Stimulated activated CD4-positive, alpha-beta T cell treated with anti-CD3 and anti-CD28 coated beads, Interleukin-2, amount 100 ng/mL, for 48 hours (primary cell): ENCODE measurements at regions not wholly inside any gene's neighbourhood (a gene's known extent, or its start where the extent isn't known, plus 50 kb on each side); places are given as distances from the start of the nearest gene placed in this dataset.

ENCODE experiments used
- DNase-seq, 2 donors: peaks; one replicate each; pipeline ENCODE4 v3.0.0-alpha.2; 2020

GRCh38 chr1:81467383-81467782 is 333.4 kb upstream of the ADGRL2 start:
- no peak for DNase-seq

GRCh38 chr1:81466961-81467360 is 333.8 kb upstream of the ADGRL2 start:
- no peak for DNase-seq

- DNase-seq = no peak
Observed at GRCh38 chr1:81463936-81464837, 336.5 kb upstream of the ADGRL2 start.

GRCh38 chr1:81459043-81459442 is 341.7 kb upstream of the ADGRL2 start:
- no peak for DNase-seq

DNA sequence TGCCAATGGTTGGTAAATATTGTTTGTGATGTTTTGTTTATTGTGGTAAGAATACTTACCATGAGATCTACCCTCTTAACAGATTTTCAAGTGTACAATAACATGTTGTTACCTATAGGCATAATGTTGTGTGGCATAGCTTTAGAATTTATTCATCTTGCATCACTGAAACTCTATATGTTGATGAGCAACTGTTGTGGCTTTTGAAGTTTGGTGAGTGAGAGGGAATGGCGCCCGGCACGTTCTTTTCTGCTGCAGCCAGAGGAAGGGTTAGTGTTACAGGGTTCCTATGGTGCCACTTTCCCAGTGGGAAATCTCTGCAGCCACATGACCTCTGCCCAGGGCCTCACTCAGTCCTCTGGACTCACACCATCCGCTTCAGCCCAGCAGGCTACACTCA is 342.5 kb upstream of the ADGRL2 start:
- no peak for DNase-seq

- DNase-seq = no peak
Observed at GRCh38 chr1:81455481-81455880, 345.3 kb upstream of the ADGRL2 start.

DNA sequence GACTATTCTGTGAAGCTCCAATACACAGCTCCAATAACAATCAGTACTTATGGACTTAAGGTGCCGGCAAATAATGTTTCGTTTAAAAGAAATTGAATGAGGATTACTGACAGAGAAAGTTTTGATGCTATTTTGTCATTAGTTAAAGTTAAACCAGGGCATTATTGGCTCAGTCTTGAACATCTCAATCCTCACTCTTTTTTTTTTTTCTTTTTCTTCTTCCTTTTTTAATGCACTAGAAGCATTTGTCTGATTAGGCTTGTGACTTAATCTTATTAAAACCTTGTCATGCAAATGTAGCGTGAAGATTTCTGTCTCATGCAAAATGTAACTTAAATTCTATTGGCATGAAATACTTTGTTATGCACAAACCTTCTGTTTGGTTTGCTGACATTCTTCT is 346.8 kb upstream of the ADGRL2 start:
- no peak for DNase-seq

DNA sequence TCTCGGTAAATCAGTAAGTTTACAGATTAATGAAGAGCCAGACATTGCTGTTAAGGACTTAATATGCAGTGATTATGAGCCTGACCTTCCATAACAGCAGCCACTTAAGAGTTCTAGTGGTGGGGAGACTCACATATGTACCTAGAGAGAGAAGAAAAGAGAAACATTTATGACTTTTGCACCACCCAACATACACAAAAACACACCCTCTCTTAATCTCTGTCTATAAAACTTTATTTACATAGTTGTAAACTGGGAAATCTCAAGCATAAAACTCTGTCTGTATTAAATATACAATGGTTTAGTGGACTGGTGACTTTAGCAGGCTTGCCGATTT is 347.4 kb upstream of the ADGRL2 start:
- no peak for DNase-seq

GRCh38 chr1:81452693-81453366 is 347.9 kb upstream of the ADGRL2 start:
- no peak for DNase-seq

- no peak for DNase-seq
Observed at GRCh38 chr1:81449786-81450185, 350.9 kb upstream of the ADGRL2 start.

DNA sequence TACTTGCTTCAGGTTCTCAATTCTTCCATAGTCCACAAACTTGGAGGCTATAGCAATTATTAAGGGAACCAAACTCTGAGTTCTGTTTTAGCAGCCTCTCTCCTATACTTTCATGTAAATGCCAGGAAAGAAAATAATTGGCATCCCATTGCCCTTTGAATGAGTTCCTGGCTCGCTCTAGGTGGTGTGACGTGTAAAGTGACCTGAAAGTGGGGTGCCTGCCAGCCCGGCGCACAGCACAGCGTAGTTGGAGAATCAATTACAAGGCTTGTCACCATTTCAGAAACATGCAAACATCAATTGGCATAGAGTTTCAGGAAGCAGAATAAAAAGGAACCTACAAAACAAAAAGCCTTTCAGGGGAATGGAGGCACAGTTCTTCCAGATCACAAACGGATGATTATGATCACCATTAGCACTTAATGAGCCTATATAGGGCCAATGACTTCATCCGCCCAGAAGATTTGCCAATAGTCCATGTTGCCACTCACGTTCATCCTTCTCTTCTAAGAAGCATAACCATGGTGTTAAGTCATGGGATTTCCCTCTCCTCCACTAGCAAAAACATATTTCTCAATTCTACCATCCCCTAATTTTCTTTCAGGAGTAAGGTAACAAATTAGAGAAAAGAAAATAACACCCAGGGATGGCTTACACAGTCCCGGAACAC is 354.6 kb upstream of the ADGRL2 start:
- DNase-seq = no peak

GRCh38 chr1:81443288-81443687 is 357.4 kb upstream of the ADGRL2 start:
- DNase-seq = no peak

GRCh38 chr1:81439046-81439823 is 361.5 kb upstream of the ADGRL2 start:
- DNase-seq = no peak

DNA sequence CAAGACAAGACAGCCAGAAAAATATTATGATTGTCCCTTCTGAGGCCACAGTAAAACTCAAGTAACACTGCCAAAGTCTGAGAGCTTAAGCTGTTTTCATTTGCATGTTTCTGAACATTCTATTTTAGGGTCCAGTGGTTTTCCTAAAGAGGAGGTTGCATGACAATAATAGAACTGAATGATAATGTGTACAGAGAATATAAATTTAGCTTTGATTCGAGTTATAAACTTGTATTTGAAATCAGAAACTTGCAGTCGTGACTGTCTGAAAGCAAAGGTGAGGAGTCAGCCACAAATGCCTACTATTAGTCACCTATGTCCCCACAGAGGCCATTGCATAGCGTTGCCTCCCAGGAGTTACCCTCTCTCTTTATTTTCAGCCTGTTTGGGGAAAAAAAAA is 363.1 kb upstream of the ADGRL2 start:
- DNase-seq = no peak

GRCh38 chr1:81437213-81437612 is 363.5 kb upstream of the ADGRL2 start:
- no peak for DNase-seq

- DNase-seq = no peak
Observed at GRCh38 chr1:81435175-81435574, 365.6 kb upstream of the ADGRL2 start.

GRCh38 chr1:81433676-81434075 is 367.1 kb upstream of the ADGRL2 start:
- no peak for DNase-seq

DNA sequence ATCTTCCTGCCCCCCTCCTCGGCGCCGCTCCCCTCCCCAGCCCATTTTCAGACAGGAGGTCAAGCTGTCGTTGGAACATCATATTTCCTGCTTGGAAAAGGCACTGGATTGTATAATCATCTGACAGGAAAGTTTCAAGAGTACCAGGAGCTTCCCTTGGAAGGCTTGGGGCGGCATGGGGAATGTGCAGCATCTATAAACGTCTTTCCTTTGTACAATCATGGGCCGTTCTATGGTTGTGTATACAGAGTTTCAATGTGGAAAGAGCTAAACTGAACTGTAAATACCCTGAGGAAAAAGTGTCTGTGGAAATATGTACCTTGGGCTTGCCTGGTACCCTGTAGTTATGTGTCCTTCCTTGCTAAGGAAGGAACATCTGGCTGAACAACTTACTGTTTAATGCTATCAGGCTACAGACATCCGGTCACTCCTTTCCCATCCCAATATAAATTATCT is 368.1 kb upstream of the ADGRL2 start:
- no peak for DNase-seq

DNA sequence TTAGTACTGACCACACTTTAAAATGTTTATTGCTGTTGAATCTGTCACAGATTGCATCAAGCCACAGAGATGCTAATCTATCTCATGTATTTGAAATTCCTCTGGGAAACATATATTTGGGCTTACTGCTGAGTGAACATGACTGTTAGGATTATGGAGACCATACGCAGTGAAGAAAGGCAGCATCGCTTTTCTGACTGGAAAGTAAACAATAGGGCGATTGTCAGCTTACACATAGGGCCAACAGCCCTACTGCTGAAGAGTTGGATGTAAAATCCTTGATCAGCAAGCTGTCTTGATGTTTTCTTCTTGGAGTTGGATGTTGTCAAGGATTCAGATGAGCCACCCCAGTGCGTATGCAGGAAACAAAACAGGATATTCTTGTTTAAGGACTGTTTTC is 368.7 kb upstream of the ADGRL2 start:
- DNase-seq = no peak

DNA sequence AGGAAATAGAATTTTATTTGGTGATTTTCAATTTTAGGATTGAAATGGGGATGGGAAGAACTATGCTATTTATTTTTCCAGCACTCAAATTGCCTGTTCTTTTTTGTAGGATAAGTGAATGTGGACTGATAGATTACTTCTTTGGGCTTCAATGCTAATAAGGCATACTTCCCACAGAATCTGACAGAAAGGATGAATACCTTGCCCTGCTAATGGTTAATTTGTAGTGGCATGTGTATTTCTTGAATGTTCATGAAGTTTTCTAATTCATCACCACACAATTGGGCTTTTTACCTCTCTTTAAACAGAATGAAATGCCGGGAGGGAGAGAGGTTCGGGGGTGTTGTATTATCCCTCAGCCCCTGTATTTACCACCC is 369.1 kb upstream of the ADGRL2 start:
- no peak for DNase-seq

DNA sequence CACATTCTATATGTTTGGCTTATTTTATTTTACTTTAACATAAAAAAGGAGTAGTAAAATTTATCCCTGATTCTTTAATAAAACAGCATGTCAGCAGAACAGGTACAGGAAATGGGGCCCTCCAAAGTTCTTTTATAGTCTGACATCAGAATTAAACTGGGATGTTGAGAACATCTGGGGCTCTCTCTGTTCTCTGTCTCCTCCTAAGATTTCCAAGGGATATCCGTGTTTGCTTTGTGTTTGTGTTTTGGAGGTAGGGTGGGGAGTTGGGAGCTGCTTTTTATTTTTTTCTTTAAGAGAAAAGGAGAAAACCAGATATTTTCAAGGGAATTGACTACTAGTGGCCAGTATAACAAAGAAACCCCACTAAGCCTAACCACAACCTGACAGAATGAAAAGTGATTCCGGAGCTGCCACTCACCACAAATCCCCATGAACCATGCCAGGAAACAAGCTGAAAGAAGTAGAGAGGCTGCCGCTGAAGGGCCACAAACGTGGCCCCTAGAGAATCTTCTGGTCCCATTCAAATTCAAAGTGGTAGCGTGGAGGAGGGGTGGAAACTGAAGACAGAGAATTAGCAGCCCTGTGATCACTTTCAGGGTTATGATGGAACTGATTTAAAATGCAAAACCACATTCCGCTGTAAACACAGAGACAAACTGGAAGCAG is 369.6 kb upstream of the ADGRL2 start:
- DNase-seq = no peak

DNA sequence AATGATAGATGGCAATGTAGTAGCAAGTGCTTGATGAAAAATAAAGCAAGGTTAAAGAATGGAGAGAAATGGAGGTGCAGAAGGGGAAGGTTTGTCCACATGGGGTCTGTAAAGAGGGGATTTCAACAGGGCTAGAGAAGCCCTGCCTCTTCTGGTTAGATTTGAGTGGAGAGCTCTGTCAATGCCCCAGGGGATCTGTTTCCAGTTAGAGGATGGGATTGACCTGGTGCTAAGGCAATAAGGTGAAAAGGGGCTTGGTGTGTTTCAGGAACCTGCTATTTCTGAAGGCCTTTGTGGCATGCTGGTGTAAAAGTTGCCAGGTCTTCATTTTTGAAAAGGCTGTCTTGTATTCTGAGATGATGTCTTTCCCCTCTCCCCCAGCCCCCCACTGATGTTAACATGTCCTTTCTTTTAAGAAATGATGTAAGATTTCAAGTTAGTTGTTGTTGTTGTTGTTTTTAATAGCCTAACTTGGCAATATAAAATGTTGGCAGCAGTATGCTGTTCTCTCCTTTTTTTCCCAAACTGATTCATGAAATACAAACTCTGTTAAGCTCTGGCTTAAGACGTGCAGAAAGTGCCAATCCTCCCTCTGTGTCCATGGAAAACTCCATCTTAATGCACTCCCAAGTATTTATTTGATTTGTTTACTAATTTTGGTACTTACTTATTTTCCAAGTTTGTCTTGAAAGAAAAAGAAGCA is 370.3 kb upstream of the ADGRL2 start:
- no peak for DNase-seq
